Lower lobe of right lung (tissue), 2 donors: ENCODE measurements at regions not wholly inside any gene's neighbourhood (a gene's known extent, or its start where the extent isn't known, plus 50 kb on each side); places are given as distances from the start of the nearest gene placed in this dataset.

Experiments
- ATAC-seq, 2 donors: fragments of 200-7000 bp; cut with Tn5 transposase; one replicate each; pipeline ENCODE4 v1.9.1; 2020 to 2022; ENCODE audit warnings: mild to moderate bottlenecking in 2 of 2, moderate library complexity in 2 of 2
- DNase-seq: peaks from one replicate; pipeline ENCODE4 v3.0.0-alpha.2; 2020
- H3K27ac ChIP-seq: fragments of 200-600 bp; one replicate; pipeline ENCODE4 v1.8.0; 2022
- H3K27me3 ChIP-seq: fragments of 200-600 bp; one replicate; pipeline ENCODE4 v1.8.0; 2022; ENCODE audit warnings: low read depth
- H3K36me3 ChIP-seq: fragments of 200-600 bp; one replicate; pipeline ENCODE4 v1.8.0; 2022; ENCODE audit warnings: mild to moderate bottlenecking
- H3K4me1 ChIP-seq: fragments of 200-600 bp; one replicate; pipeline ENCODE4 v1.8.0; 2022
- H3K4me3 ChIP-seq: fragments of 200-600 bp; one replicate; pipeline ENCODE4 v1.8.0; 2022; ENCODE audit warnings: mild to moderate bottlenecking
- H3K9me3 ChIP-seq: fragments of 200-600 bp; one replicate; pipeline ENCODE4 v1.8.0; 2022
- CTCF ChIP-seq: fragments of 200-600 bp; IDR thresholded peaks from one replicate; pipeline ENCODE4 v1.8.0; 2022; ENCODE audit warnings: antibody characterized with exemption, mild to moderate bottlenecking
- intact Hi-C: fragments of 100-400 bp; cut with DNase I; formaldehyde crosslinking; loops from one replicate; pipeline ENCODE4 v1.11.0; 2022
- donor health status: DM: no; HTN: yes; CAD: no; lungs with severe emphysema.

DNA sequence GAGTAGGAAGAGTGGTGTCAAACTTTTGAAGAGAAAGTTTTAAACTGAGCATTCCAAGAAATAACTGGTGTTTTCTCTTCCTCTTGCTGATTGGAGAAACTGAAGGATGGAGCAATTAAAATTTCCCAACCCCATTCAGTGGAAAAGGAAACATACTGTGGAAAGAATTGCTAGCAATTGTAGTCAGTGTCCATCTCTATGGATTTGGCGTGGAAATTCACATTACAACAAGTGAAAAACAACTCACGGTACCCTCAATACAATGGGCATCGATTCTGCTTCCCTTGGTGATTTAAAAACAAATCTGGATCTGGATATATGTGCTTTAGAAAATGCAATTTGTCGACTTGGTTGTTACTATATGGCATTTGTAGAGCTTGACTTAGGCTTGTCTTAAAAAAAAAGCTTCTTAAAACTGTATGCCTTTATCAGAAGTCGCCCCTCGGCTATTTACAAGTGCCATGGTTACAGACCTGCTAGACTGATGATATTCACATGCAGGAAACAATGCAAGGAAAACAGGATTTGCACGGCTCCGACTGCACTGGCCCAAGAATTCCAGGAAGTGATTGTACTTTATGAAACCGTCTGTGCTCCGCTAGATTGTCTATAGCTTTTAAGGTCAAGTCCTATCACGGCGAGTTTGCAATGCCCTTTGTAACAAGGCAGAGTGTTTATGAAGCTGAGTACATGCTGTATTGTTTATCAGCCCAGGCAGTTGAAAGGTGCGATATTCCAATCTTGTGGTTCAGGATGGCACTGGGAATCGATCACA lies 131.7 kb upstream of the PHACTR1 start:
- Histone ChIP-seq H3K36me3 (no peaks in the 10 kb centered on the region), H3K4me1 (peaks cover 8% of the 10 kb centered on the region), H3K27me3 (no peaks in the 10 kb centered on the region), H3K4me3 (no peak overlapping the region), H3K27ac (peak overlapping the region; percentile 68), H3K9me3 (no peaks in the 10 kb centered on the region)
- peak; percentile 35 to 65 for ATAC-seq
- DNase-seq = no peak
- intact Hi-C loops = no loop called here
- no peak for TF ChIP-seq CTCF

GRCh38 chr6:12585497-12585958 lies 131.0 kb upstream of the PHACTR1 start:
- H3K27ac ChIP-seq = peak overlapping the region; percentile 68
- intact Hi-C loops = no loop called here
- peaks cover 8% of the 10 kb centered on the region for H3K4me1 ChIP-seq
- no peak overlapping the region for H3K4me3 ChIP-seq
- no peak for TF ChIP-seq CTCF
- ATAC-seq (peak; percentile 81 to 86), DNase-seq (peak; percentile 58)
- H3K9me3 ChIP-seq = no peaks in the 10 kb centered on the region
- H3K36me3 ChIP-seq = no peaks in the 10 kb centered on the region
- H3K27me3 ChIP-seq = no peaks in the 10 kb centered on the region

DNA sequence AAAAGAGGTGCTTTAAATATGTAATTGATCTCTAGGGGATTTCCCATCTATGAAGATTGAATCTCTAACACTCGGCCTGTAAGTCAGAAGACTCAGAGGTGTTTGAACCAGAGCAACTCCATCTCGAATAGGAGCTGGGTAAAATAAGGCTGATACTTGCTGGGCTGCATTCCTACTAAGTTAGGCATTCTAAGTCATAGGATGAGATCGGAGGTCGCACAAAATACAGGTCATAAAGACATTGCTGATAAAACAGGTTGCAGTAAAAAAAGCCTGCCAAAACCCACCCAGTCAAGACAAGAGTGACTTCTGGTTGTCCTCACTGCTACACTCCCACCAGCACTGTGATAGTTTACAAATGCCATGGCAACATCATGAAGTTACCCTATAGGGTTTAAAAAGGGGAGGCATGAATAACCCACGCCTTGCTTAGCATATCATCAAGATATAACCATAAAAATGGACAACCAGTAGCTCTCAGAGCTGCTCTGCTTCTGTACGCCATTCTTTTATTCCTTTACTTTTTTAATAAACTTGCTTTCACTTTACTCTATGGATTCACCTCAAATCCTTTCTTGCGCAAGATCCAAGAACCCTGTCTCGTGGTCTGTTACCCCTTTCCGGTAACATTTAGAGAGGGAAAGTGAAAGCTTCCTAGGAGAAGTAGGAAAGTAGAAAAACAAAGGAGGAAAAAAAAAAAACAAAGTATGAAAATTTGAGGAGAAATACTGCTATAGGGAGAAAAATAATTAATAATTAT lies 129.7 kb upstream of the PHACTR1 start:
- Histone ChIP-seq H3K9me3 (no peaks in the 10 kb centered on the region), H3K36me3 (no peaks in the 10 kb centered on the region), H3K27ac (peak overlapping the region; percentile 68), H3K4me1 (peaks cover 8% of the 10 kb centered on the region), H3K27me3 (no peaks in the 10 kb centered on the region), H3K4me3 (no peak overlapping the region)
- TF ChIP-seq CTCF = no peak
- intact Hi-C loops = no loop called here
- ATAC-seq (no peak), DNase-seq (no peak)

DNA sequence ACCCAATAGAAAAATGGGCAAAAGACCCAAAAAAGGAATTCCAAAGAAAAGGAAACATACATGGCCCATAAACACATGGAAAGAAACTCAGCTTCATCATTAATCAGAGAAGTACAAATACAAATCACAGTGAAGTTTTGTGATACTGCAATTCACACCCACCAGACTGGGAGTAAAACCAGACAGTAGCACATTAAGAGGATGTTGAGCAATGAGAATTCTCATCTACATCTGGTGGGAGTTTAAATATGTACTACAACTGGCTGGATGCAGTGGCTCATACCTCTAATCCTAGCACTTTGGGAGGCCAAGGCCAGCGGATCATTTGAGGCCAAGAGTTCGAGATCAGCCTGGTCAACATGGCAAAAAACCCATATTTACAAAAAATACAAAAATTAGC lies 125.7 kb upstream of the PHACTR1 start:
- Histone ChIP-seq H3K27me3 (no peaks in the 10 kb centered on the region), H3K36me3 (no peaks in the 10 kb centered on the region), H3K27ac (no peak overlapping the region), H3K4me3 (no peak overlapping the region), H3K9me3 (no peaks in the 10 kb centered on the region), H3K4me1 (peaks cover 31% of the 10 kb centered on the region)
- DNase-seq (no peak), ATAC-seq (no peak)
- no peak for TF ChIP-seq CTCF
- intact Hi-C loops = no loop called here

GRCh38 chr6:12592634-12593033 lies 123.9 kb upstream of the PHACTR1 start:
- peak; percentile 64 to 82 for ATAC-seq
- peak overlapping the region; percentile 47 for H3K27ac ChIP-seq
- TF ChIP-seq CTCF = no peak
- no peak for DNase-seq
- H3K27me3 ChIP-seq = no peaks in the 10 kb centered on the region
- intact Hi-C loops = no loop called here
- H3K4me3 ChIP-seq = no peak overlapping the region
- H3K4me1 ChIP-seq = peaks cover 23% of the 10 kb centered on the region
- no peaks in the 10 kb centered on the region for H3K9me3 ChIP-seq
- no peaks in the 10 kb centered on the region for H3K36me3 ChIP-seq
